GM06990 (cell line): ENCODE measurements at regions not wholly inside any gene's neighbourhood (a gene's known extent, or its start where the extent isn't known, plus 50 kb on each side); places are given as distances from the start of the nearest gene placed in this dataset.
"Not testable (repeated sequence)": the region's sequence is repeated elsewhere in the genome, so short reads cannot be mapped to it uniquely, and the experiment has no call there.

Source experiments
- DNase-seq: peaks from one replicate; pipeline ENCODE4 v3.0.0-alpha.2; 2011; ENCODE audit not compliant: insufficient read length; ENCODE audit errors: extremely low read depth
- H3K27me3 ChIP-seq: replicated peaks from 2 replicates; pipeline ENCODE4 v1.6.0; 2011; ENCODE audit warnings: low read length; ENCODE audit not compliant: control insufficient read depth, insufficient read depth
- H3K36me3 ChIP-seq: 2 replicates; pipeline ENCODE4 v1.5.1; 2011; ENCODE audit warnings: low read length; ENCODE audit not compliant: control insufficient read depth, insufficient read depth
- H3K4me3 ChIP-seq: replicated peaks from 2 replicates; pipeline ENCODE4 v1.5.1; 2011; ENCODE audit warnings: low read depth, mild to moderate bottlenecking, control low read depth, low read length
- TF ChIP-seq, protein P1 (sequence below): IDR thresholded peaks from 2 replicates; pipeline ENCODE4 v1.5.1; 2011; ENCODE audit warnings: low read length, control low read depth, mild to moderate bottlenecking, inconsistent platforms; ENCODE audit not compliant: insufficient read depth, poor library complexity, severe bottlenecking

DNA sequence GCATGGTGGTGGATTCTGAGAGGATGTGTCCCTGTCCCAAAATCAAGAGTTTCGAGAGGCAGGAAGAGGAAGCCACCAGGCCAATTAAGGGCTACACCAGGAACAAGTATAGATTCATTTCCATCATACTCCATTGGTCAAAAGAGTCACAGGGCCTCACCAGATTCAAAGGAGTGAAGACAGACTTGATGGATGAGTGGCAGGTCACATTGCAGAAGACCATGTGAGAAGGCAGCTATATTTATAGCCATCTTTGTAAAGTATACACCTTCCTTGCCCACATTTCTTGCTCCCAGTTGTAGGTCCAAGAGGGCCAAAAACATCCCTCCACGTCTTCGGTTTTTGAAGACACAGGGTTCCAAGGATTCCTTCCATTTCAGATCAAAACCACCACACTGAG is 406.0 kb downstream of the BCOR start:
- DNase-seq = no peak
- Histone ChIP-seq H3K27me3 (peaks cover 5% of the 10 kb centered on the region; the same call in 1 of the 2 replicates), H3K4me3 (no peak overlapping the region), H3K36me3 (no peaks in the 10 kb centered on the region)
- TF ChIP-seq, protein P1, sequence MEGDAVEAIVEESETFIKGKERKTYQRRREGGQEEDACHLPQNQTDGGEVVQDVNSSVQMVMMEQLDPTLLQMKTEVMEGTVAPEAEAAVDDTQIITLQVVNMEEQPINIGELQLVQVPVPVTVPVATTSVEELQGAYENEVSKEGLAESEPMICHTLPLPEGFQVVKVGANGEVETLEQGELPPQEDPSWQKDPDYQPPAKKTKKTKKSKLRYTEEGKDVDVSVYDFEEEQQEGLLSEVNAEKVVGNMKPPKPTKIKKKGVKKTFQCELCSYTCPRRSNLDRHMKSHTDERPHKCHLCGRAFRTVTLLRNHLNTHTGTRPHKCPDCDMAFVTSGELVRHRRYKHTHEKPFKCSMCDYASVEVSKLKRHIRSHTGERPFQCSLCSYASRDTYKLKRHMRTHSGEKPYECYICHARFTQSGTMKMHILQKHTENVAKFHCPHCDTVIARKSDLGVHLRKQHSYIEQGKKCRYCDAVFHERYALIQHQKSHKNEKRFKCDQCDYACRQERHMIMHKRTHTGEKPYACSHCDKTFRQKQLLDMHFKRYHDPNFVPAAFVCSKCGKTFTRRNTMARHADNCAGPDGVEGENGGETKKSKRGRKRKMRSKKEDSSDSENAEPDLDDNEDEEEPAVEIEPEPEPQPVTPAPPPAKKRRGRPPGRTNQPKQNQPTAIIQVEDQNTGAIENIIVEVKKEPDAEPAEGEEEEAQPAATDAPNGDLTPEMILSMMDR = no peak

DNA sequence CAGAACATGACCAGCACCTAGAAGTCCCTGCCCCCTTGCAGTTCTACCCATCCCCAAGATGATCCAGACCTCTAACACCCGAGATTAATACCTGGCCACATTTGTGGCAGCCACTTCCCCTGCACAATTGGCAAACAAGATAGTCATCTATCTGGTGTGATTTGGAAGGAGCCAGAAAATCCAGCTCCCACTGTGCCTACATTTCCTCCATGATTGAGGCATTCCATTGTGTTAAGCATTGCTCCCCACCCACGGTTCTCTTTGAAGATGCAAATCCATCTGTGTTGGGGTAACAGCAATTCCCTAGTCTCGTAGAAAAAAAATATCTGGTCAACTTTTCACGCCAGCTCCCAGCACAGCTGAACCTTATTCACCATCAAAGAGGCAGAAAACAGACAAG is 405.0 kb downstream of the BCOR start:
- no peak overlapping the region for H3K4me3 ChIP-seq
- no peak for DNase-seq
- peaks cover 5% of the 10 kb centered on the region; the same call in 1 of the 2 replicates for H3K27me3 ChIP-seq
- TF ChIP-seq, protein P1 = no peak
- H3K36me3 ChIP-seq = no peaks in the 10 kb centered on the region

DNA sequence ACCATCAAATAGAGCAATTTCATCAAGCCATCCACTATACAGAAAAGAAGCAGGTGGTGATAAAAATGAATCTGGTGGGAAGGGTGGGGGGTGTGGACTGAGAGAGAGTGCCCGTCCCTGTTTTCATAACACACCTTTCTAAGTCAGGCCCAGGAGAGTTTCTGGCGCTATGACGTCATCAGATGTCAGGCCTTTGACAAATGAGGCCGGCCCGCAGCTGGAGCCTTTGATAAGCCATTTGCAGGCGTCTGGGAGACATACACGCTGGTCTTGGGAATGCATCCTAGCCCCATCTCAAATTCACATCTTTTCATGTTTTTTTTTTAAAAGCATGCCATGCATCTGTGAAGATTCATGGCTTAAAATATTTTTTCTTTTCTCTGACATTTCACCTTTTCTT is 404.5 kb downstream of the BCOR start:
- H3K4me3 ChIP-seq = no peak overlapping the region
- no peak for DNase-seq
- H3K36me3 ChIP-seq = no peaks in the 10 kb centered on the region
- TF ChIP-seq, protein P1 = no peak
- H3K27me3 ChIP-seq = peaks cover 5% of the 10 kb centered on the region; the same call in 1 of the 2 replicates

DNA sequence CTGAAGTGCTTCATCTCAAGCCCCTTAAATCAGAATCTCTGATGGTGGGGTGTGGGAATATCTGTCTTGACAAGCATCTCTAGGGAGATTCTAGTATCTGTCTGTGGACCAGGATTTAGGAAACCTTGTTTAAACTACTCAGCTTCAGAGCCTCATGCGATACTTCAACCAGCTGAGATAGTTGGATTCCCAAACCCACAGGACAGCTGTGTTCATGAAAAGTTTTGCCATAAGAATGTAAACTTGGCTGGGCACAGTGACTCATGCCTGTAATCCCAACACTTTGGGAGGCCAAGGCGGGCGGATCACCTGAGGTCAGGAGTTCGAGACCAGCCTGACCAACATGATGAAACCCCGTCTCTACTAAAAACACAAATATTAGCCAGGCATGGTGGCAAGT is 395.1 kb downstream of the BCOR start:
- not testable (repeated sequence) for H3K27me3 ChIP-seq, DNase-seq, H3K36me3 ChIP-seq, H3K4me3 ChIP-seq

DNA sequence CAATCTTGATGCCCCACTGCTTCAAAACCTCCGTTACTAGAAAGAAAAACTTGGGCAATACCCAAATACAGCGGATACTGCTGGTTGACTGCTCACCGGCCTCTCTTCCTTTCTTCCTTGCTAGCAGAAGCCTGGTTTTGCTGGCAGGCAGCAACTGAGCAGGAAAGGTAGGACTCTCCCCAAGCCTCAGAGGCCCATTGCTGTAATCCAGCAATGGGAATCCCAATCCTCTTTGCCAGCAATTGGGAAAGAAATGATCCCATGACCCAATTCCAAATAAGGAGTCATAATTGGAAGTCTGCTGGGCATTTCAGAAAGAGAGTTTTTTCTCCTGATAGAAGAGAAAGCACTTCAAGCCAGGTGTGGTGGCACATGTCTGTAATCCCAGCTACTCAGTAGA is 394.5 kb downstream of the BCOR start:
- no peak overlapping the region for H3K4me3 ChIP-seq
- H3K36me3 ChIP-seq = no peaks in the 10 kb centered on the region
- no peak for DNase-seq
- TF ChIP-seq, protein P1 = no peak
- H3K27me3 ChIP-seq = no peaks in the 10 kb centered on the region; the same call in 1 of the 2 replicates

DNA sequence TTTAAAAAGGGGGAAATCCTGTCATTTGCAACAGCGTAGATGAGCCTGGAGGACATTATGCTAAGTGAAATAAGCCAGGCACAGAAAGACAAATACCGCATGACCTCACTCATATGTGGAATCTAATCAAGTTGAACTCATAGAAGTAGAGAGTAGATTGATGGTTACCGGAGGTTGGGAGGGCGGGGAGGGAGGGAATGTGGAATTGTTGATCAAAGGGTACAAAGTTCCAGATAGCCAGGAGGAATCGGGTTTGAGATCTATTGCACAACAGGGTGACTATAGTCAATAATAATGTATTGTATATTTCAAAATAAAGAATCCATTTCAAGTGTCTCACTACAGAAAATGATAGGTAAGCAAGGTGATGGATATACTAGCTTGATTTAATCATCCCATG is 393.2 kb downstream of the BCOR start:
- Histone ChIP-seq H3K36me3 (no peaks in the 10 kb centered on the region), H3K27me3 (no peaks in the 10 kb centered on the region; the same call in 1 of the 2 replicates)
- no peak for DNase-seq

More for the DNA sequence above, 393.2 kb downstream of the BCOR start:
- no peak overlapping the region for H3K4me3 ChIP-seq
- TF ChIP-seq, protein P1 = no peak
